Activated gamma-delta T cell treated with anti-CD3 and anti-CD28 coated beads, Interleukin-2, amount 50 U/mL, for 16 hours (primary cell): ENCODE measurements at regions not wholly inside any gene's neighbourhood (a gene's known extent, or its start where the extent isn't known, plus 50 kb on each side); places are given as distances from the start of the nearest gene placed in this dataset.

Experiments used
- DNase-seq: peaks from one replicate; pipeline ENCODE4 v3.0.0-alpha.2; 2020; ENCODE audit warnings: low read depth

GRCh38 chr5:173832386-173832785 is 55.8 kb upstream of the CPEB4 start:
- DNase-seq: no peak

GRCh38 chr5:173833196-173833985 is 54.8 kb upstream of the CPEB4 start:
- DNase-seq: no peak

- DNase-seq: no peak
These were observed 53.9 kb upstream of the CPEB4 start for GRCh38 chr5:173834071-173834771.

GRCh38 chr5:173835131-173835530 is 53.0 kb upstream of the CPEB4 start:
- DNase-seq: no peak

- no peak for DNase-seq
These were observed 52.5 kb upstream of the CPEB4 start for GRCh38 chr5:173835661-173836060.

- DNase-seq: no peak
These were observed 50.5 kb upstream of the CPEB4 start for GRCh38 chr5:173837654-173838053.
